ENCODE measurements at regions not wholly inside any gene's neighbourhood (a gene's known extent, or its start where the extent isn't known, plus 50 kb on each side); places are given as distances from the start of the nearest gene placed in this dataset.

DNA sequence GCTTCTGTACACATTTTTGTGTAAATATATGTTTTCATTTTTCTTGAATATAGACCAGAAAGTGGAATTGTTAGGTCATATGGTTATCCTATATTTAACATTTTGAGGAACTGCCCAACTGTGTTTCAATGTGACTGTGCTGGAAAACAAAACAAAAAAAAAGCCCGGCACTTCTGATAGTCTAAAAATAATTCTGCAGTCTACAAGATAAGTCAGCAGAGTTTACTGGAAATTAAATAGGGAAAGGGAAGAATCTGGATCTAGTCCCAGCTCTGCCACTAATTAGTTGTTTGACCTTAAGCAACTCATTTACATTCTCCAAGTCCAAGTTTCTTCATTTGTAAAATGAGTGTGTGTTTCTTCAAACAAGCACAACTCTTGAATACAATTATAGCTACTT, 869.1 kb upstream of the B3GALT2 start:
- TF ChIP-seq, protein P1, sequence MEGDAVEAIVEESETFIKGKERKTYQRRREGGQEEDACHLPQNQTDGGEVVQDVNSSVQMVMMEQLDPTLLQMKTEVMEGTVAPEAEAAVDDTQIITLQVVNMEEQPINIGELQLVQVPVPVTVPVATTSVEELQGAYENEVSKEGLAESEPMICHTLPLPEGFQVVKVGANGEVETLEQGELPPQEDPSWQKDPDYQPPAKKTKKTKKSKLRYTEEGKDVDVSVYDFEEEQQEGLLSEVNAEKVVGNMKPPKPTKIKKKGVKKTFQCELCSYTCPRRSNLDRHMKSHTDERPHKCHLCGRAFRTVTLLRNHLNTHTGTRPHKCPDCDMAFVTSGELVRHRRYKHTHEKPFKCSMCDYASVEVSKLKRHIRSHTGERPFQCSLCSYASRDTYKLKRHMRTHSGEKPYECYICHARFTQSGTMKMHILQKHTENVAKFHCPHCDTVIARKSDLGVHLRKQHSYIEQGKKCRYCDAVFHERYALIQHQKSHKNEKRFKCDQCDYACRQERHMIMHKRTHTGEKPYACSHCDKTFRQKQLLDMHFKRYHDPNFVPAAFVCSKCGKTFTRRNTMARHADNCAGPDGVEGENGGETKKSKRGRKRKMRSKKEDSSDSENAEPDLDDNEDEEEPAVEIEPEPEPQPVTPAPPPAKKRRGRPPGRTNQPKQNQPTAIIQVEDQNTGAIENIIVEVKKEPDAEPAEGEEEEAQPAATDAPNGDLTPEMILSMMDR (IDR thresholded peaks at IDR 0.05; ENCODE audit: control insufficient read depth, insufficient read depth, low read depth, low read length, missing control alignments), result no peak
- H3K4me3 ChIP-seq (ENCODE audit: control insufficient read depth, low read depth, low read length), result no peak overlapping the region
- no peak for DNase-seq (ENCODE audit: low read depth)

- no peak for DNase-seq (ENCODE audit: low read depth)
- H3K4me3 ChIP-seq (ENCODE audit: control insufficient read depth, low read depth, low read length), result no peak overlapping the region
- TF ChIP-seq, protein P1 (IDR thresholded peaks at IDR 0.05; ENCODE audit: control insufficient read depth, insufficient read depth, low read depth, low read length, missing control alignments), result no peak
Measured at GRCh38 chr1:194052514-194053338, 866.3 kb upstream of the B3GALT2 start.

- no peak overlapping the region for H3K4me3 ChIP-seq (ENCODE audit: control insufficient read depth, low read depth, low read length)
- no peak for DNase-seq (ENCODE audit: low read depth)
- TF ChIP-seq, protein P1 (IDR thresholded peaks at IDR 0.05; ENCODE audit: control insufficient read depth, insufficient read depth, low read depth, low read length, missing control alignments), result no peak
Measured at GRCh38 chr1:194047921-194048320, 861.5 kb upstream of the B3GALT2 start.

DNA sequence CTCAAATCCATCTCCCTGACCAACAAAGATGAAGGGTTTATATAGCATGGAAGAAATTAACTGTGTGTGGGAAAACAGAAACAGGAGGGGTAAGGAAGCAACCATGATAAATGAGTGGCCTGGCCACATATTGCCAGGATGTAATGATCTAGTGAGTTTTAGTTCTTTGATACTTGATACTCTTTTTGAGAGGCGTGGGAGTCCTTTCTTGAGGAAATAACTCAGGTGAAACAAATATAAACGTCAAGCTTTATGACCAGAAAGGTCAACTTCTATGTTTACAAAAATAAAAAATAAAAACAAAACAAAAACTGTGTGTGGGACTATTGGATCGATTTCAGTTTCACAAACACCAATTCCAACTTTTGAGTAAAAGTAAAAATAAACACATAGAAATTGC, 860.8 kb upstream of the B3GALT2 start:
- TF ChIP-seq, protein P1 (IDR thresholded peaks at IDR 0.05; ENCODE audit: control insufficient read depth, insufficient read depth, low read depth, low read length, missing control alignments), result no peak
- DNase-seq (ENCODE audit: low read depth), result no peak
- H3K4me3 ChIP-seq (ENCODE audit: control insufficient read depth, low read depth, low read length), result no peak overlapping the region

- DNase-seq (ENCODE audit: low read depth), result no peak
- no peak overlapping the region for H3K4me3 ChIP-seq (ENCODE audit: control insufficient read depth, low read depth, low read length)
- TF ChIP-seq, protein P1 (IDR thresholded peaks at IDR 0.05; ENCODE audit: control insufficient read depth, insufficient read depth, low read depth, low read length, missing control alignments), result no peak
Measured at GRCh38 chr1:194045416-194045815, 859.0 kb upstream of the B3GALT2 start.

DNA sequence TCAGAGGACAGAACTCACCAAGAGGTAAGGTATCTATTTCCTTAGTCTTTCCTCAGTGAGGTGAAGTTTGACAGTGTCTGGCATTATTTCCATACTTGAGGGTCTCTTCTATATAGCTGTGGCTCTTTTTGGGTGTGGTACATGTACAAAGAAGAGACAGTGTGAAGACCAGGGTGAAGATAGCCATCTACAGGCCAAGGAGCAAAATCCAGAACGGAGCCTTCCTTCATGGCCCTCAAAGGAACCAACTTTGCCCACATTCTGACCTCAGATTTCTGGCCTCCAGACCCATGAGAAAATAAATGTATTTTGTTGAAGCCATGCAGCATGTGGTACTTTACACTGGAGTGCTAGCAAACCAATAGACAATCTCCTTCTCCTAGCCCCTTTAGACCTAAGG, 858.5 kb upstream of the B3GALT2 start:
- DNase-seq (ENCODE audit: low read depth), result no peak
- TF ChIP-seq, protein P1 (IDR thresholded peaks at IDR 0.05; ENCODE audit: control insufficient read depth, insufficient read depth, low read depth, low read length, missing control alignments), result no peak
- H3K4me3 ChIP-seq (ENCODE audit: control insufficient read depth, low read depth, low read length), result no peak overlapping the region

All from AG09309 (cell line).